Neural progenitor cell (in vitro differentiated cells): ENCODE measurements at regions not wholly inside any gene's neighbourhood (a gene's known extent, or its start where the extent isn't known, plus 50 kb on each side); places are given as distances from the start of the nearest gene placed in this dataset.

Experiments used
- CTCF ChIP-seq: fragments of 200-600 bp; sonication (generic); IDR thresholded peaks from 2 replicates; pipeline ENCODE4 v1.5.1; 2017; ENCODE audit warnings: antibody characterized with exemption, mild to moderate bottlenecking
- EZH2 ChIP-seq: fragments of 200-600 bp; sonication (generic); IDR thresholded peaks from 2 replicates; pipeline ENCODE4 v1.6.1; 2017; ENCODE audit warnings: antibody characterized with exemption, mild to moderate bottlenecking, moderate library complexity

- no peak for TF ChIP-seq EZH2
- no peak for TF ChIP-seq CTCF
Observed at GRCh38 chr18:78856569-78857313, 122.9 kb upstream of the SALL3 start.
